ENCODE measurements at regions not wholly inside any gene's neighbourhood (a gene's known extent, or its start where the extent isn't known, plus 50 kb on each side); places are given as distances from the start of the nearest gene placed in this dataset.
A peak's percentile ranks its signal among the peaks of the same experiment; 100 is the strongest.

DNA sequence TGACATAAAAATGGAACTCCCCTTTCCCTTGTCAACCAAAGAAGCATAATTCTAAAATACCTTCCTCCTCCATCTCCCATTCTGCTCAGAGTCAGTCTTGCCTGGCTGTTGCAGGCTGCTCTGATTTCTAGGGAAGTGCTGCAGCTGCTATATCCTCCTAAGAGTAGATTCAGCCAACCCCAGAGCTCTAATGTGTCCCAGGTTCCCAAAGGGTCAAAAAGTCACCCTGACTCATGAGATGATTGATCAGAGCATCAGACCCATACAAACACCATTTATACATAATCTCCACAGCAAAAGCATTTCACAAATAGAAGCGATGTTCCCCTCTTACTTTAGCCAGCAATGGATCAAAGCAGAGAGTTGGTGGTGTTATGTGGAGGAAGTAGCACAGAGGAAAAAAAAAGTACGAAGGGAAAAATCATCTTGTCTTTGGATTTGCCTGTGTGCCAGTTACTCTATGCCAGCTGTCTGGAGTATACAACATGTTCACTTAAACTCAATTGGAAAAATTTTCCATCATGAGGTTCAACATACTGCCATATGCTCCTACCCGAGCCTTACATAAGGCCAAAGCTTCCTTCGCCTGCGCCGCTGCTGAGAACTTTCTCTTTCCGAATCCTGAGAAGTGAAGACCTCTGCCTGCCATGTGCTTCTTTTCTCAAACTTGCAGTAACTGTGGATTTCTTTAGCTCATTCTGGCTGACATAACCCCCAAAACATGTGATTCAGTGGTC is 258.0 kb downstream of the TLE4 start:
- ATAC-seq (no peak), DNase-seq (no peak)
- H3K27ac ChIP-seq = no peak overlapping the region
- intact Hi-C loops (cut with DNase I) = loop anchor here in 1 of 10 donors (5.0 kb wide), 1 partner anchor 53 kb away; no protein-coding TSS in a partner anchor
- H3K4me3 ChIP-seq = no peak overlapping the region
- TF ChIP-seq, protein P1, sequence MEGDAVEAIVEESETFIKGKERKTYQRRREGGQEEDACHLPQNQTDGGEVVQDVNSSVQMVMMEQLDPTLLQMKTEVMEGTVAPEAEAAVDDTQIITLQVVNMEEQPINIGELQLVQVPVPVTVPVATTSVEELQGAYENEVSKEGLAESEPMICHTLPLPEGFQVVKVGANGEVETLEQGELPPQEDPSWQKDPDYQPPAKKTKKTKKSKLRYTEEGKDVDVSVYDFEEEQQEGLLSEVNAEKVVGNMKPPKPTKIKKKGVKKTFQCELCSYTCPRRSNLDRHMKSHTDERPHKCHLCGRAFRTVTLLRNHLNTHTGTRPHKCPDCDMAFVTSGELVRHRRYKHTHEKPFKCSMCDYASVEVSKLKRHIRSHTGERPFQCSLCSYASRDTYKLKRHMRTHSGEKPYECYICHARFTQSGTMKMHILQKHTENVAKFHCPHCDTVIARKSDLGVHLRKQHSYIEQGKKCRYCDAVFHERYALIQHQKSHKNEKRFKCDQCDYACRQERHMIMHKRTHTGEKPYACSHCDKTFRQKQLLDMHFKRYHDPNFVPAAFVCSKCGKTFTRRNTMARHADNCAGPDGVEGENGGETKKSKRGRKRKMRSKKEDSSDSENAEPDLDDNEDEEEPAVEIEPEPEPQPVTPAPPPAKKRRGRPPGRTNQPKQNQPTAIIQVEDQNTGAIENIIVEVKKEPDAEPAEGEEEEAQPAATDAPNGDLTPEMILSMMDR (IDR thresholded peaks at IDR 0.05) = no peak
- no peak for TF ChIP-seq POLR2A (IDR thresholded peaks at IDR 0.05)
- 93 to 96% (median 95%) methylated on average over 7 of the region's 7 CpGs for WGBS, 4 donors
- no peaks in the 10 kb centered on the region for H3K4me1 ChIP-seq
- H3K36me3 ChIP-seq = no peaks in the 10 kb centered on the region
- H3K27me3 ChIP-seq = no peaks in the 10 kb centered on the region
- H3K9me3 ChIP-seq = no peaks in the 10 kb centered on the region

DNA sequence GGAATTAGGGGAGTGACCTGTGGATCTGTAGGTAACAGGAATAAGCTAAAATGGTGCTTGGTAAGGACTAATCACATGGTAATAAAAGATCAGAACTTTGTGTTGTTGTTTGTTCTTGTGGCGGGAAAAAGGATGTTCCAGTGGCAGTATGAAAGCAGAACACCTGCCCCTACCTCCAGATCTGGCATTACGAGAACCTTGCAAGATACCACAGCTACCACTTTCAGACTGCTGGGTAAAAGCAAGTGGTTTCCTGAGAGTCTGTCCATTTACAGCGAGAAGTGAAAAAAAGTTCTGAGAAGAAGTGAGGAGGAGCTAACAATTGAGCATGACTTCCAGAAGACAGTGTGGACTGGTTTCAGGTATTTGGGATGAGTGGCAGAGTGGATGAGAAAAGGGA is 252.5 kb downstream of the TLE4 start:
- no peak for ATAC-seq
- WGBS, 4 donors = 87 to 89% (median 89%) methylated on average over 3 of the region's 3 CpGs

DNA sequence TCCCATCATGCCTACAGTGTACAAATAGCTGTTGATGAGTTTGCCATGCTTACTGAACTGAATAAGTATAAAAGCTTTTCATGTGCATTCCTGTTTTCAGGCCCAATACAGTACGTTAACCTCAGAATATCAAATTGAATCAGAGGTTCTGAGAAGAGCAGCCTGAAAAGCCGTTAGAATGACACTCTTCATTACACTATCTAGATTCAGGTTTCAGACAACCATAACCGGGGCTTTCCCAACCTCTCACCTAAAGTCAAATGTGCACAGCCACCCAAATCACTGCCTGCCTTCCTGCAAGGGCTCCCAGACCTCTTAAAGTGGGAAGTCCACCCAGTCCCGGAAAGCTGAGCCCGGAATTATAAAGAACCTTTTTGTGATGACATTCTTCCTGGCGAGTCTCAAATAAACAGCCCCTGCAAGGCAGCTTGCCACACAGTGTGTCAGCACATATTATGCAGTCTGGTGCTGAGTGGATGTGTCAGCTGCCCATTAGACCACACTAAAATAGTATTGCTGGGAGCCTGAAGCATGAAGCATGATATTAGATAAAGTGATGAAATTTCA is 245.8 kb downstream of the TLE4 start:
- H3K4me3 ChIP-seq = no peak overlapping the region
- intact Hi-C loops (cut with DNase I) = no loop called here
- DNase-seq = peak in 3 of 5 donors; percentile 7 to 32 (median 29)
- H3K27ac ChIP-seq = no peak overlapping the region
- H3K4me1 ChIP-seq = peaks cover 0 to 11% (median 0%) of the 10 kb centered on the region in 12 donors
- peak in 2 of 4 donors; percentile 34 to 61 for ATAC-seq
- peaks cover 0 to 8% (median 0%) of the 10 kb centered on the region in 9 donors for H3K27me3 ChIP-seq
- WGBS, 4 donors = 33 to 46% (median 37%) methylated on average over 6 of the region's 6 CpGs
- H3K9me3 ChIP-seq = no peaks in the 10 kb centered on the region
- no peaks in the 10 kb centered on the region for H3K36me3 ChIP-seq
- TF ChIP-seq, protein P1 (IDR thresholded peaks at IDR 0.05) = no peak
- TF ChIP-seq POLR2A (IDR thresholded peaks at IDR 0.05) = no peak

More for the DNA sequence above, 252.5 kb downstream of the TLE4 start:
- no peaks in the 10 kb centered on the region for H3K36me3 ChIP-seq
- H3K4me1 ChIP-seq = no peaks in the 10 kb centered on the region
- H3K4me3 ChIP-seq = no peak overlapping the region
- H3K27me3 ChIP-seq = peaks cover 0 to 14% (median 0%) of the 10 kb centered on the region in 9 donors
- TF ChIP-seq POLR2A (IDR thresholded peaks at IDR 0.05) = no peak
- TF ChIP-seq, protein P1 (IDR thresholded peaks at IDR 0.05) = no peak
- intact Hi-C loops (cut with DNase I) = no loop called here
- DNase-seq = no peak
- no peak overlapping the region for H3K27ac ChIP-seq
- H3K9me3 ChIP-seq = no peaks in the 10 kb centered on the region

DNA sequence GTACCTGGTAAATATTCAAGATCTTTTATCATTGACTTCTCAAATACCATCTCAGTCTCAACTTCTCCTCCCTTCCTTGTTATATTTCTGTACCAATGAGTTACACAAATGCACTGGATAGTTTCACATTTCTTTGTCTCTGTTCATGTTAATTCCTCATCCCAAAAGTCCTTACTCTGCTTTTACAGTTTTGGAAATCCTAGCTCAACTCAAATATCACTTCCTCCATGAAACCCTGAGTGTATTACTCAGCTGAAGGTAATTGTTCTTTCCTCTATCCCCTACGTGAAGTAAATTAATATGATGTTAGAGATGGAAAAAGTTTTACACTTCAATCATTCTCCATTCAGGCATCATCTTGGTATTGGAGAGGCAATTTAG is 241.5 kb downstream of the TLE4 start:
- Histone ChIP-seq H3K4me1 (peaks cover 0 to 29% (median 0%) of the 10 kb centered on the region in 12 donors), H3K27ac (peak overlapping the region in 1 of 12 donors; percentile 64), H3K9me3 (no peaks in the 10 kb centered on the region), H3K4me3 (peak overlapping the region in 2 of 12 donors; percentile 28 to 41), H3K36me3 (no peaks in the 10 kb centered on the region), H3K27me3 (no peaks in the 10 kb centered on the region)
- TF ChIP-seq, protein P1 (IDR thresholded peaks at IDR 0.05) = no peak
- TF ChIP-seq POLR2A (IDR thresholded peaks at IDR 0.05) = no peak
- ATAC-seq (peak in 1 of 4 donors; percentile 41), DNase-seq (no peak)
- intact Hi-C loops (cut with DNase I) = no loop called here
- WGBS, 4 donors = 44 to 68% (median 64%) methylated on average over 1 of the region's 1 CpG
